Fibroblast of lung (primary cell): ENCODE measurements at regions not wholly inside any gene's neighbourhood (a gene's known extent, or its start where the extent isn't known, plus 50 kb on each side); places are given as distances from the start of the nearest gene placed in this dataset.

Source experiments
- EZH2 ChIP-seq: IDR thresholded peaks from 2 replicates; pipeline ENCODE4 v1.5.1; 2012; ENCODE audit warnings: low read length, control low read depth, mild to moderate bottlenecking; ENCODE audit errors: missing control alignments
- TF ChIP-seq, protein P1 (sequence below), 2 donors: IDR thresholded peaks in 1 of 2; conservative IDR thresholded peaks in 1 of 2; 1 replicate in 1 of 2; 2 replicates in 1 of 2; pipeline ENCODE4 v1.5.1; 2011 to 2012; ENCODE audit warnings: low read length in 2 of 2, control low read depth in 1 of 2, inconsistent platforms in 1 of 2, low read depth in 1 of 2, mild to moderate bottlenecking in 1 of 2

DNA sequence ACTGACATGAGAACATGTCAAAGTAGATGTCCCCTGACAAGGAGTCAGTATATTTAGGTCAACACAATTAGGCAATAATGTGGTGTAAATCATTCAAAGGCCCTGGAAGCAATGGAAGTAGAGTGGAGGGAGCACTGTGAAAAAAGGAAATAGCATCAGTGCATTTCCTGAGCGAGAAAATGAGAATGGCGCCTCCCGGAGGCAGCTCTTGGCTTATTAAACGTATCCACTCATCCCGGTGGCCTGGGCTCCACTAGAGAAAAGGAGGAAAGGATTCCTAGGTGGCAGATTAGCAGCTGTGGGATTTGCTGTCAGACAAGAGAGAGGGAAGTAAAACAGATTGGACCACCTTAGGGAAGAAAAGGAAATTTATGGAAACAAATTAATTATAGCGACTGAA lies 173.7 kb upstream of the TMTC4 start:
- TF ChIP-seq, protein P1, sequence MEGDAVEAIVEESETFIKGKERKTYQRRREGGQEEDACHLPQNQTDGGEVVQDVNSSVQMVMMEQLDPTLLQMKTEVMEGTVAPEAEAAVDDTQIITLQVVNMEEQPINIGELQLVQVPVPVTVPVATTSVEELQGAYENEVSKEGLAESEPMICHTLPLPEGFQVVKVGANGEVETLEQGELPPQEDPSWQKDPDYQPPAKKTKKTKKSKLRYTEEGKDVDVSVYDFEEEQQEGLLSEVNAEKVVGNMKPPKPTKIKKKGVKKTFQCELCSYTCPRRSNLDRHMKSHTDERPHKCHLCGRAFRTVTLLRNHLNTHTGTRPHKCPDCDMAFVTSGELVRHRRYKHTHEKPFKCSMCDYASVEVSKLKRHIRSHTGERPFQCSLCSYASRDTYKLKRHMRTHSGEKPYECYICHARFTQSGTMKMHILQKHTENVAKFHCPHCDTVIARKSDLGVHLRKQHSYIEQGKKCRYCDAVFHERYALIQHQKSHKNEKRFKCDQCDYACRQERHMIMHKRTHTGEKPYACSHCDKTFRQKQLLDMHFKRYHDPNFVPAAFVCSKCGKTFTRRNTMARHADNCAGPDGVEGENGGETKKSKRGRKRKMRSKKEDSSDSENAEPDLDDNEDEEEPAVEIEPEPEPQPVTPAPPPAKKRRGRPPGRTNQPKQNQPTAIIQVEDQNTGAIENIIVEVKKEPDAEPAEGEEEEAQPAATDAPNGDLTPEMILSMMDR (conservative IDR thresholded peaks at IDR 0.05 in 1 of 2, IDR thresholded peaks at IDR 0.05 in 1 of 2; ENCODE audit: low read depth in 1 of 2, low read length in 2 of 2): no peak
- no peak for TF ChIP-seq EZH2
